ENCODE measurements at regions not wholly inside any gene's neighbourhood (a gene's known extent, or its start where the extent isn't known, plus 50 kb on each side); places are given as distances from the start of the nearest gene placed in this dataset.

- Histone ChIP-seq H3K36me3 (no peaks in the 10 kb centered on the region), H3K27me3 (no peaks in the 10 kb centered on the region), H3K9me3 (no peaks in the 10 kb centered on the region), H3K27ac (no peak overlapping the region), H3K4me3 (replicated peaks in 1 of 3) (no peak overlapping the region), H3K4me1 (no peaks in the 10 kb centered on the region)
- intact Hi-C loops (cut with DNase I): no loop called here
- no peak for TF ChIP-seq CTCF (IDR thresholded peaks at IDR 0.05)
- TF ChIP-seq POLR2A (IDR thresholded peaks at IDR 0.05): no peak
- DNase-seq: no peak
- WGBS, 2 donors: 89 to 92% methylated on average over 1 of the region's 1 CpG
These were observed 235.3 kb upstream of the ROPN1 start for GRCh38 chr3:124227150-124227630.

- H3K36me3 ChIP-seq: no peaks in the 10 kb centered on the region
- no peak overlapping the region for H3K27ac ChIP-seq
- intact Hi-C loops (cut with DNase I): no loop called here
- WGBS, 2 donors: 83 to 87% methylated on average over 5 of the region's 5 CpGs
- TF ChIP-seq POLR2A (IDR thresholded peaks at IDR 0.05) (no peak), CTCF (IDR thresholded peaks at IDR 0.05) (no peak)
- H3K9me3 ChIP-seq: no peaks in the 10 kb centered on the region
- H3K4me1 ChIP-seq: no peaks in the 10 kb centered on the region
- no peak for DNase-seq
- no peaks in the 10 kb centered on the region for H3K27me3 ChIP-seq
- H3K4me3 ChIP-seq (replicated peaks in 1 of 3): no peak overlapping the region
These were observed 237.5 kb upstream of the ROPN1 start for GRCh38 chr3:124229420-124229819.

- Histone ChIP-seq H3K9me3 (no peaks in the 10 kb centered on the region), H3K27me3 (no peaks in the 10 kb centered on the region), H3K4me3 (replicated peaks in 1 of 3) (no peak overlapping the region), H3K36me3 (no peaks in the 10 kb centered on the region), H3K27ac (no peak overlapping the region), H3K4me1 (no peaks in the 10 kb centered on the region)
- TF ChIP-seq POLR2A (IDR thresholded peaks at IDR 0.05) (no peak), CTCF (IDR thresholded peaks at IDR 0.05) (no peak)
- DNase-seq: no peak
- 96 to 98% methylated on average over 2 of the region's 2 CpGs for WGBS, 2 donors
- intact Hi-C loops (cut with DNase I): no loop called here
These were observed 237.9 kb upstream of the ROPN1 start for GRCh38 chr3:124229836-124230235.

- Histone ChIP-seq H3K4me3 (replicated peaks in 1 of 3) (no peak overlapping the region), H3K4me1 (no peaks in the 10 kb centered on the region), H3K36me3 (no peaks in the 10 kb centered on the region), H3K27ac (no peak overlapping the region), H3K9me3 (no peaks in the 10 kb centered on the region), H3K27me3 (no peaks in the 10 kb centered on the region)
- TF ChIP-seq POLR2A (IDR thresholded peaks at IDR 0.05): no peak
- TF ChIP-seq CTCF (IDR thresholded peaks at IDR 0.05): no peak
- intact Hi-C loops (cut with DNase I): no loop called here
- DNase-seq: no peak
- 80 to 84% methylated on average over 6 of the region's 6 CpGs for WGBS, 2 donors
These were observed 238.5 kb upstream of the ROPN1 start for GRCh38 chr3:124230432-124230831.

- no peak for TF ChIP-seq POLR2A (IDR thresholded peaks at IDR 0.05)
- no peak for TF ChIP-seq CTCF (IDR thresholded peaks at IDR 0.05)
- 89 to 93% methylated on average over 7 of the region's 7 CpGs for WGBS, 2 donors
- no peak overlapping the region for H3K4me3 ChIP-seq (replicated peaks in 1 of 3)
- no peak overlapping the region for H3K27ac ChIP-seq
- no peaks in the 10 kb centered on the region for H3K9me3 ChIP-seq
- no peaks in the 10 kb centered on the region for H3K4me1 ChIP-seq
- no peaks in the 10 kb centered on the region for H3K27me3 ChIP-seq
- no peak for DNase-seq
- intact Hi-C loops (cut with DNase I): no loop called here
- H3K36me3 ChIP-seq: no peaks in the 10 kb centered on the region
These were observed 239.1 kb upstream of the ROPN1 start for GRCh38 chr3:124230998-124231397.

Data from thyroid gland (tissue), 4 donors.